Subcutaneous abdominal adipose tissue (tissue), 5 donors: ENCODE measurements at regions not wholly inside any gene's neighbourhood (a gene's known extent, or its start where the extent isn't known, plus 50 kb on each side); places are given as distances from the start of the nearest gene placed in this dataset.

Experiments
- H3K27ac ChIP-seq: one replicate; pipeline ENCODE4 v1.7.0; 2013; ENCODE audit warnings: low read depth, mild to moderate bottlenecking, inconsistent platforms, low read length, moderate library complexity
- H3K27me3 ChIP-seq, 5 donors: one replicate each; pipeline ENCODE4 v1.7.0; 2013; ENCODE audit warnings: low read length in 5 of 5, inconsistent platforms in 1 of 5; ENCODE audit not compliant: control insufficient read depth in 5 of 5, insufficient read depth in 4 of 5
- H3K36me3 ChIP-seq, 5 donors: one replicate each; pipeline ENCODE4 v1.7.0; 2013; ENCODE audit warnings: low read length in 5 of 5; ENCODE audit not compliant: control insufficient read depth in 5 of 5, insufficient read depth in 5 of 5
- H3K4me1 ChIP-seq, 5 donors: one replicate each; pipeline ENCODE4 v1.7.0; 2013; ENCODE audit warnings: low read length in 5 of 5, mild to moderate bottlenecking in 3 of 5, moderate library complexity in 1 of 5; ENCODE audit not compliant: control insufficient read depth in 5 of 5, insufficient read depth in 5 of 5
- H3K4me3 ChIP-seq, 5 donors: one replicate each; pipeline ENCODE4 v1.7.0; 2013; ENCODE audit warnings: low read length in 5 of 5, low read depth in 1 of 5
- H3K9ac ChIP-seq, 5 donors: one replicate each; pipeline ENCODE4 v1.7.0; 2013; ENCODE audit warnings: low read length in 5 of 5, mild to moderate bottlenecking in 4 of 5, moderate library complexity in 3 of 5
- H3K9me3 ChIP-seq, 5 donors: one replicate each; pipeline ENCODE4 v1.7.0; 2013; ENCODE audit warnings: low read length in 5 of 5; ENCODE audit not compliant: control insufficient read depth in 5 of 5
- donor health status: healthy.
- donor health status: healthy.
- donor health status: healthy.
- donor health status: healthy.
- donor health status: healthy.

GRCh38 chr14:94867209-94867608 lies 97.3 kb upstream of the GSC start:
- H3K27ac ChIP-seq = no peak overlapping the region
- no peaks in the 10 kb centered on the region for H3K9me3 ChIP-seq
- no peak overlapping the region for H3K4me3 ChIP-seq
- H3K9ac ChIP-seq = no peak overlapping the region
- H3K36me3 ChIP-seq = no peaks in the 10 kb centered on the region
- H3K27me3 ChIP-seq = peaks cover 0 to 3% (median 2%) of the 10 kb centered on the region in 5 donors
- H3K4me1 ChIP-seq = peaks cover 0 to 7% (median 4%) of the 10 kb centered on the region in 5 donors

DNA sequence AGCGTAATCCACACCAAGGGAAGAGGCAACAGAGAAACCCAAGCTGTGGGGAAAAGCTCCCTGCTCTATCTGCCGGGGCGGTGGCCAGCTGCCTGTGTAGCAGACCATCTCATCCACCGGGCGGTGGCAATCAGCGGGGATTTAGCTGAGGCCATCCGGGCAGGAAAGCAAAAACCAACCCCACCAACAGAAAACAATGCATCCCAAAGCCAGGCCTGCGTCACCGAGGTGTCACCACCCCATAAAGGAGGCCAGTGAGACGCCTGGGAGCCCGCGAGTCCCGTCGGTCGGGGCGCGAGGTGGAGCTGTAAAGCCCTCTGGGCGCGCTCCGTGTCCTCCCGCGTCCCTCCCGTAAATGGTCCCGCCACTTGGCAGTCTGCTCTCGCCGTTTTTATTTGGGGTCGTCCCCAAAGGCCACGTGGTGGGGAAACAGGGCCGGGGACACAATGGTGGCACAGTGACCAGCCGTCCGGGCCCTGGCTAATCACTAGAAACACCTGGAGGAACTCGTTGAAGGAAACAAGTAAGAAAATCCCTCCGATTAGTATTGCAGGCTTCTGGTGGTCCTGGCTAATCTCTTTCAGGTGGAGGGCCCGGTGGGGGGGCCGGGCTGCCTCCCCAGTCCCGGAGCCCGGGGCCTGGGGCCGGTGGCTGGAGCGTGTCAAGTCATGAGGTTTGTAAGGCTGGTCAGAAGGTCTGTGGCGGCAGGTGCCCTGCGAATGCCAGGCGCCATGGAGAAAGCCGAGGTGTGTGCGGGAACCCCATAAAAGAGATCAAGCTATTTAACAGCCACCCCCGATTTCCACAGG lies 94.7 kb upstream of the GSC start:
- Histone ChIP-seq H3K4me3 (no peak overlapping the region), H3K36me3 (no peaks in the 10 kb centered on the region), H3K27me3 (peaks cover 0 to 8% (median 0%) of the 10 kb centered on the region in 5 donors), H3K27ac (no peak overlapping the region), H3K9me3 (no peaks in the 10 kb centered on the region), H3K9ac (no peak overlapping the region), H3K4me1 (peaks cover 0 to 7% (median 4%) of the 10 kb centered on the region in 5 donors)

- H3K27ac ChIP-seq = no peak overlapping the region
- H3K4me3 ChIP-seq = no peak overlapping the region
- no peaks in the 10 kb centered on the region for H3K9me3 ChIP-seq
- H3K4me1 ChIP-seq = peaks cover 0 to 7% (median 4%) of the 10 kb centered on the region in 5 donors
- no peaks in the 10 kb centered on the region for H3K36me3 ChIP-seq
- no peak overlapping the region for H3K9ac ChIP-seq
- H3K27me3 ChIP-seq = peaks cover 0 to 8% (median 0%) of the 10 kb centered on the region in 5 donors
Measured at GRCh38 chr14:94863366-94863765, 93.5 kb upstream of the GSC start.

DNA sequence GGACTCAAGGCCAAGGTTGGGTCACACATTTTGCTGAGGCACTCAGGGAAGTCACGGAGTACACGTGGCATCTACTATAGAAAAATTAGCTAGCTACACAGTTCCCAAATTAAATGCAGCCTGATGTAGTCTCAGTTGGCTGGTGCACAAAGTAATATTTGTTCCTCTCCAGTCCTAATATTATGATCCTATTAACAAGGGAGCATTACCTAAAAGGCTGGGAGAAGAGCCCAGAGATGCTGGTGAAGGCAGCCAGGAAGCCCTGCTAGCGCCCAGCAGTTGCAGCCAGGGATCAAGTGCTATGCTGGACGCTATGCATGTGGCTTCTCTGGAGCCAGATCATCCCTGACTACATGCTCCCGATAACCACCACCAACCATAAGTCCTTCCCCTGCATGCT lies 88.0 kb upstream of the GSC start:
- Histone ChIP-seq H3K36me3 (no peaks in the 10 kb centered on the region), H3K27me3 (peaks cover 0 to 5% (median 0%) of the 10 kb centered on the region in 5 donors), H3K27ac (no peak overlapping the region), H3K4me3 (no peak overlapping the region), H3K4me1 (no peaks in the 10 kb centered on the region), H3K9ac (no peak overlapping the region), H3K9me3 (peaks cover 0 to 10% (median 7%) of the 10 kb centered on the region in 5 donors)

- H3K27ac ChIP-seq = no peak overlapping the region
- H3K36me3 ChIP-seq = no peaks in the 10 kb centered on the region
- H3K9ac ChIP-seq = no peak overlapping the region
- peaks cover 3 to 7% (median 6%) of the 10 kb centered on the region in 5 donors for H3K4me1 ChIP-seq
- peaks cover 0 to 10% (median 7%) of the 10 kb centered on the region in 5 donors for H3K9me3 ChIP-seq
- no peaks in the 10 kb centered on the region for H3K27me3 ChIP-seq
- H3K4me3 ChIP-seq = no peak overlapping the region
Measured at GRCh38 chr14:94853920-94854319, 84.0 kb upstream of the GSC start.

DNA sequence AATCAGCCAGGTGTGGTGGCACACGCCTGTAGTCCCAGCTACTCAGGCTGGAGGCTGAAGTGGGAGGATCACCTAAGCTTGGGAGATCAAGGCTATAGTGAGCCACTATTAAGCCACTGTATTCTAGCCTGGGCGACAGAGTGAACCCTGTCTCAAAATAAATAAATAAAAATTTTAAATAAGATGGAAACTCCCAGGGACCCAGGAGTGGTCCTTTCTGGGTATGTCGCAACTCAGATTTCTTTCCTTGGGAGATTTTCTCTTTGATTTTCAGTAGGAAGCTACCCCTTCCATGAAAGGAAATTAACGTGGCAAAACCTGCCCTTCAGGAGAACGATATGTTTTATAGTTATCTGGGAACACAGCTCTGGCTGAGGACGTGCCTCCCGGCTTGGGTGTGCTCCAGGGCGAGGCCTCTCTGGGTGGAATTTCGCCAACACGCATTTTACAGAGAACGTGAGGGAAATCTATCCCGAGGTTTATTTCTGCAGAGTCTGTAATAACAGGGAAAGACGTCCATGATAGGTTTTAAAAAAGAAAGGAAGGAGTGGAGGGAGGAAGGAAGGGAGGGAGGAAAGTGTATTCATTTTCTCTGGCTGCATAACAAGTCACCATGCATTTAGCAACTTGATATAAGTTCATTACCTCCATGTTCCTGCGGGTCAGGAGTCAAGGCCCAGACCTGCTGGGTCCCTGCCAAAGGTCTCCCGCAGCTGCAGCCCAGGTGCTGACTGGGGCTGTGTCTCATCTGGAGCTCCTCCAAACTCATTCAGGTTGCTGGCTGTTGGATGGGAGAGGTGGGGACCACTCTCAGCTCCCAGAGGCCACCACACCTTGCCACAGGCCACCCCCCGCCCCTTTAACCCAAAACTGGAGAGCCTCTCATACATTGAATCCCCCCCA lies 80.6 kb upstream of the GSC start:
- H3K4me3 ChIP-seq = no peak overlapping the region

DNA sequence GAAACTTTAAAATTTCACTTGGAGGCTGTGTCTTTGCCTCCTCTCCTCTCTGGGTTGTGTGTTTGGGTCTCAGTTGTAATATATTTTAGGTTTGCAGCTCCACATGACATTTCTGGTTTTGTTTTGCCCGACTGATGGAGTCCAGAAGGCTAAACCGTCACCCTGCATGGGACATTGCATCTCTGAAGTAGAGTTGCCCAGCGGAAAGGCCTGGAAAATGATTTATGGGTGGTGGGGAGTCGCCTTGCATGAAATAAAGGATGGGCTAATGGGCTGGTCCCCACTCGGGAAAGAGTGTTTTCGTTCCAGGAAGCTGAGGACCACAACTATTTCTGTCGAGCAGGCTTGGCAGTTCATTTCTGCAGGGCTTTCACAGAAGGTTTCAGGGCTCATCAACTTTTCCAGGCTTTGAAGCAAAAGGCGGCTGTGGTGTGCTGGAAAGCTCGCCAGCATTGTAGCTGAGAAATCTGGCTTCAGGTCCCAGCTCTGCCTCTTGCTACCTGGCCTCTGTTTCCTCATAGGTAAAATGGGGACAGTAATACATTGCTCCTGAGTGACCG lies 74.8 kb upstream of the GSC start:
- no peak overlapping the region for H3K9ac ChIP-seq
- no peak overlapping the region for H3K27ac ChIP-seq
- H3K27me3 ChIP-seq = no peaks in the 10 kb centered on the region
- no peaks in the 10 kb centered on the region for H3K4me1 ChIP-seq
- no peaks in the 10 kb centered on the region for H3K36me3 ChIP-seq
- H3K9me3 ChIP-seq = no peaks in the 10 kb centered on the region
- no peak overlapping the region for H3K4me3 ChIP-seq

More for the DNA sequence above, 80.6 kb upstream of the GSC start:
- H3K9ac ChIP-seq = no peak overlapping the region
- no peaks in the 10 kb centered on the region for H3K36me3 ChIP-seq
- H3K27ac ChIP-seq = no peak overlapping the region
- peaks cover 3 to 7% (median 6%) of the 10 kb centered on the region in 5 donors for H3K4me1 ChIP-seq
- peaks cover 0 to 10% (median 7%) of the 10 kb centered on the region in 5 donors for H3K9me3 ChIP-seq
- no peaks in the 10 kb centered on the region for H3K27me3 ChIP-seq

DNA sequence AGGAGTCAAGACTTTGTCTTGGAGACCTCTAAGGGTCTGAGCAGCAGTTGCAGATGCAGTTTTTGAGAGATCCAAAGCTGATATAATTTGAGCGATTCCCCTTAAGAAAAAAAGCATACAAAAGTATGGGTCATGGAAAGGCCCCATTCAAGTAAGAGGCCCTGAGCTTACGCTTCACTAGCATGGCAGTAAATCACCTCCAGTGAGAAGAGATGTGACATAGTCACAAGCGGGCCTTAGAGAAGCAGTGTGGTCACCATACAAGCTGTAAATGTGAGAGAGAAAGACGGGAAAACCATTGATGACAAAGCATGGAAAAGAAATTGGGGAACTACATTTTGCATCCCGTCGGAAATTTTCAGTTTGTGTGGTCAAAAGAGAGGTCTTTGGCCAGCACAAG lies 70.6 kb upstream of the GSC start:
- Histone ChIP-seq H3K4me1 (no peaks in the 10 kb centered on the region), H3K36me3 (no peaks in the 10 kb centered on the region), H3K4me3 (no peak overlapping the region), H3K27ac (no peak overlapping the region), H3K9me3 (no peaks in the 10 kb centered on the region), H3K27me3 (no peaks in the 10 kb centered on the region), H3K9ac (no peak overlapping the region)

DNA sequence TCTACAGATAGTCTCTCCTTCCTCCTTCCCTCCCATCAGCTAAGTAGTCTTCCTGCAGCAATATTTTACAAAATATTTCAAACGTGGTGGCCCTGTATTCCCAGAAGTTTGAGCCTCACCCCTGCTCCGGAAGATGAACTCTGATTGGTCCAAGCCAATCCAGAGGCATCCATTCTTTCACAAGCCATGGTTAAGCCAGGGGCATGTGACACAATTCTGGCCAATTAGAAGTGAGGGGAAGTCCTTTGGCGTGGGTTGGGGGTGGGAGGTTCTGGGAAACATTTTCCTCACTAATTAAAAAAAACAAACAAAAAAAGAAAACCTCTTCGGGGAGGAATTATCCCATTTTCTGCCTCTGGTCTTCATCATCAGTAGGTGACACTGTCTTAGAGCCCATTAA lies 69.4 kb upstream of the GSC start:
- H3K9me3 ChIP-seq = peaks cover 0 to 2% (median 0%) of the 10 kb centered on the region in 5 donors
- no peak overlapping the region for H3K27ac ChIP-seq
- H3K36me3 ChIP-seq = no peaks in the 10 kb centered on the region
- H3K4me1 ChIP-seq = no peaks in the 10 kb centered on the region
- no peak overlapping the region for H3K4me3 ChIP-seq
- H3K9ac ChIP-seq = no peak overlapping the region
- no peaks in the 10 kb centered on the region for H3K27me3 ChIP-seq

GRCh38 chr14:94836849-94837248 lies 66.9 kb upstream of the GSC start:
- Histone ChIP-seq H3K27me3 (no peaks in the 10 kb centered on the region), H3K36me3 (no peaks in the 10 kb centered on the region), H3K4me3 (no peak overlapping the region), H3K27ac (no peak overlapping the region), H3K4me1 (no peaks in the 10 kb centered on the region), H3K9me3 (peaks cover 0 to 2% (median 0%) of the 10 kb centered on the region in 5 donors), H3K9ac (no peak overlapping the region)
